ENCODE measurements at regions not wholly inside any gene's neighbourhood (a gene's known extent, or its start where the extent isn't known, plus 50 kb on each side); places are given as distances from the start of the nearest gene placed in this dataset.

DNA sequence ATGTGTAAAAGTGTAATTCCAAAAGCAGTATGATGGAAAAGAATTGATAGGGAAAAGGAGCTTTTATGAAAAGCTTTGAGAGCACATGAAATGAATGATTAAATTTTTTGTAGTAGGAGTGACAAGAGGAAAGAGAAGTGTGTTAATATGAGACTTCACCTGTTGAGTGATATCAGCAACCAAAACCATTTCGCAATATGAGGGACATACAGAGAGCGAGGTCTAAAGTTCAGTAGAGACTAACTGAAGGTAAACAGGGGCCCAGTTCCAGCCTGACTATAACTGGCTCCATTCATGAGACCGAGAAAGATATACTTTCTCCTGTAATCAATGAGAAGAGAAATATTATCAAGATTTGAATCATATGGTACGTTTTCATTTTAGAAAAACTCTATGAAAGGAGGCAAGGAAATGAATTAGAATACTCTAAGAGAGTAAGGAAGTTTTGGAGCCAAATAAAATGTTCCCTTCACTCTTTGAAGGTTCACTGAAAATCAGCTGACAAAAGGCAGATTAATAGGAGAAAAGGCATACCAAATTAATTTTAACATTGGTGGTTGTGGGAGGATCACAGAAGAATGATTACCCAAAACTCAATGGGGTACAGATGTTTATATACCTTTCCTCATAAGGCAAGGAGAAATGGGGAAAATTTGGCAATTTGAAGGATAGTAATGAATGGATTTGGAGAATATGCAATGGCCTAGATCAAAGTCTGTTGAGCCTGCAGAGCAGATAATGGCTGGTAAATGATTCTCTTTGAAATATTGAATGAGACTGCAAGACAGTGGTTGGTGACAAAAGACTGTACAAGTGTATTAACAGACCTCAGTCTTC, 932.2 kb downstream of the TDRD15 start (continued):
- peak; percentile 98 for TF ChIP-seq HNF4G (IDR thresholded peaks at IDR 0.05; ENCODE audit: borderline replicate concordance, low read depth, low read length)
- peak; percentile 91 for TF ChIP-seq HNF4G (CRISPR knock-in tag; IDR thresholded peaks at IDR 0.05; ENCODE audit: borderline replicate concordance, low read depth)
- TF ChIP-seq ZNF235 (CRISPR knock-in tag; IDR thresholded peaks at IDR 0.05; ENCODE audit: borderline replicate concordance) = no peak
- TF ChIP-seq, protein P1, sequence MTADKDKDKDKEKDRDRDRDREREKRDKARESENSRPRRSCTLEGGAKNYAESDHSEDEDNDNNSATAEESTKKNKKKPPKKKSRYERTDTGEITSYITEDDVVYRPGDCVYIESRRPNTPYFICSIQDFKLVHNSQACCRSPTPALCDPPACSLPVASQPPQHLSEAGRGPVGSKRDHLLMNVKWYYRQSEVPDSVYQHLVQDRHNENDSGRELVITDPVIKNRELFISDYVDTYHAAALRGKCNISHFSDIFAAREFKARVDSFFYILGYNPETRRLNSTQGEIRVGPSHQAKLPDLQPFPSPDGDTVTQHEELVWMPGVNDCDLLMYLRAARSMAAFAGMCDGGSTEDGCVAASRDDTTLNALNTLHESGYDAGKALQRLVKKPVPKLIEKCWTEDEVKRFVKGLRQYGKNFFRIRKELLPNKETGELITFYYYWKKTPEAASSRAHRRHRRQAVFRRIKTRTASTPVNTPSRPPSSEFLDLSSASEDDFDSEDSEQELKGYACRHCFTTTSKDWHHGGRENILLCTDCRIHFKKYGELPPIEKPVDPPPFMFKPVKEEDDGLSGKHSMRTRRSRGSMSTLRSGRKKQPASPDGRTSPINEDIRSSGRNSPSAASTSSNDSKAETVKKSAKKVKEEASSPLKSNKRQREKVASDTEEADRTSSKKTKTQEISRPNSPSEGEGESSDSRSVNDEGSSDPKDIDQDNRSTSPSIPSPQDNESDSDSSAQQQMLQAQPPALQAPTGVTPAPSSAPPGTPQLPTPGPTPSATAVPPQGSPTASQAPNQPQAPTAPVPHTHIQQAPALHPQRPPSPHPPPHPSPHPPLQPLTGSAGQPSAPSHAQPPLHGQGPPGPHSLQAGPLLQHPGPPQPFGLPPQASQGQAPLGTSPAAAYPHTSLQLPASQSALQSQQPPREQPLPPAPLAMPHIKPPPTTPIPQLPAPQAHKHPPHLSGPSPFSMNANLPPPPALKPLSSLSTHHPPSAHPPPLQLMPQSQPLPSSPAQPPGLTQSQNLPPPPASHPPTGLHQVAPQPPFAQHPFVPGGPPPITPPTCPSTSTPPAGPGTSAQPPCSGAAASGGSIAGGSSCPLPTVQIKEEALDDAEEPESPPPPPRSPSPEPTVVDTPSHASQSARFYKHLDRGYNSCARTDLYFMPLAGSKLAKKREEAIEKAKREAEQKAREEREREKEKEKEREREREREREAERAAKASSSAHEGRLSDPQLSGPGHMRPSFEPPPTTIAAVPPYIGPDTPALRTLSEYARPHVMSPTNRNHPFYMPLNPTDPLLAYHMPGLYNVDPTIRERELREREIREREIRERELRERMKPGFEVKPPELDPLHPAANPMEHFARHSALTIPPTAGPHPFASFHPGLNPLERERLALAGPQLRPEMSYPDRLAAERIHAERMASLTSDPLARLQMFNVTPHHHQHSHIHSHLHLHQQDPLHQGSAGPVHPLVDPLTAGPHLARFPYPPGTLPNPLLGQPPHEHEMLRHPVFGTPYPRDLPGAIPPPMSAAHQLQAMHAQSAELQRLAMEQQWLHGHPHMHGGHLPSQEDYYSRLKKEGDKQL (CRISPR knock-in tag; IDR thresholded peaks at IDR 0.05; ENCODE audit: low read depth) = no peak
- 0 out of 2 replicates have a peak, but pooled peaks have one; percentile 48 for TF ChIP-seq ADNP (CRISPR knock-in tag; IDR thresholded peaks at IDR 0.05)
- TF ChIP-seq ISL2 (CRISPR knock-in tag; IDR thresholded peaks at IDR 0.05) = peak; percentile 89
- no peak for TF ChIP-seq KDM5A (IDR thresholded peaks at IDR 0.05; ENCODE audit: borderline replicate concordance, low read length)
- peak; percentile 20; the same call in 1 of the 2 replicates for TF ChIP-seq FOSL1 (CRISPR knock-in tag; IDR thresholded peaks at IDR 0.05; ENCODE audit: borderline replicate concordance)
- TF ChIP-seq ZNF773 (CRISPR knock-in tag; IDR thresholded peaks at IDR 0.05; ENCODE audit: borderline replicate concordance) = no peak
- TF ChIP-seq, protein P2, sequence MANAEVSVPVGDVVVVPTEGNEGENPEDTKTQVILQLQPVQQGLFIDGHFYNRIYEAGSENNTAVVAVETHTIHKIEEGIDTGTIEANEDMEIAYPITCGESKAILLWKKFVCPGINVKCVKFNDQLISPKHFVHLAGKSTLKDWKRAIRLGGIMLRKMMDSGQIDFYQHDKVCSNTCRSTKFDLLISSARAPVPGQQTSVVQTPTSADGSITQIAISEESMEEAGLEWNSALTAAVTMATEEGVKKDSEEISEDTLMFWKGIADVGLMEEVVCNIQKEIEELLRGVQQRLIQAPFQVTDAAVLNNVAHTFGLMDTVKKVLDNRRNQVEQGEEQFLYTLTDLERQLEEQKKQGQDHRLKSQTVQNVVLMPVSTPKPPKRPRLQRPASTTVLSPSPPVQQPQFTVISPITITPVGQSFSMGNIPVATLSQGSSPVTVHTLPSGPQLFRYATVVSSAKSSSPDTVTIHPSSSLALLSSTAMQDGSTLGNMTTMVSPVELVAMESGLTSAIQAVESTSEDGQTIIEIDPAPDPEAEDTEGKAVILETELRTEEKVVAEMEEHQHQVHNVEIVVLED (CRISPR knock-in tag; IDR thresholded peaks at IDR 0.05; ENCODE audit: borderline replicate concordance) = no peak
- peak; percentile 80; the same call in 1 of the 2 replicates for TF ChIP-seq ZNF543 (CRISPR knock-in tag; IDR thresholded peaks at IDR 0.05)
- TF ChIP-seq, protein P3, sequence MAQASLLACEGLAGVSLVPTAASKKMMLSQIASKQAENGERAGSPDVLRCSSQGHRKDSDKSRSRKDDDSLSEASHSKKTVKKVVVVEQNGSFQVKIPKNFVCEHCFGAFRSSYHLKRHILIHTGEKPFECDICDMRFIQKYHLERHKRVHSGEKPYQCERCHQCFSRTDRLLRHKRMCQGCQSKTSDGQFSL (CRISPR knock-in tag; IDR thresholded peaks at IDR 0.05) = no peak
- peak; percentile 9; the same call in 1 of the 2 replicates for TF ChIP-seq ELF4 (CRISPR knock-in tag; IDR thresholded peaks at IDR 0.05; ENCODE audit: borderline replicate concordance)
- TF ChIP-seq GATA4 (IDR thresholded peaks at IDR 0.05; ENCODE audit: borderline replicate concordance, low read depth) = peak; percentile 78; the same call in 1 of the 2 replicates
- TF ChIP-seq MAFK (conservative IDR thresholded peaks at IDR 0.05 in 1 of 2, IDR thresholded peaks at IDR 0.05 in 1 of 2; ENCODE audit: low read length in 2 of 2) = 0 out of 4 replicates have a peak, but pooled peaks of 1 of the 2 experiments have one; percentile 14
- TF ChIP-seq ZNF780A (CRISPR knock-in tag; IDR thresholded peaks at IDR 0.05) = no peak
- TF ChIP-seq HMG20A (CRISPR knock-in tag; IDR thresholded peaks at IDR 0.05; ENCODE audit: borderline replicate concordance) = peak; percentile 98
- TF ChIP-seq, protein P4, sequence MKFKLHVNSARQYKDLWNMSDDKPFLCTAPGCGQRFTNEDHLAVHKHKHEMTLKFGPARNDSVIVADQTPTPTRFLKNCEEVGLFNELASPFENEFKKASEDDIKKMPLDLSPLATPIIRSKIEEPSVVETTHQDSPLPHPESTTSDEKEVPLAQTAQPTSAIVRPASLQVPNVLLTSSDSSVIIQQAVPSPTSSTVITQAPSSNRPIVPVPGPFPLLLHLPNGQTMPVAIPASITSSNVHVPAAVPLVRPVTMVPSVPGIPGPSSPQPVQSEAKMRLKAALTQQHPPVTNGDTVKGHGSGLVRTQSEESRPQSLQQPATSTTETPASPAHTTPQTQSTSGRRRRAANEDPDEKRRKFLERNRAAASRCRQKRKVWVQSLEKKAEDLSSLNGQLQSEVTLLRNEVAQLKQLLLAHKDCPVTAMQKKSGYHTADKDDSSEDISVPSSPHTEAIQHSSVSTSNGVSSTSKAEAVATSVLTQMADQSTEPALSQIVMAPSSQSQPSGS (CRISPR knock-in tag; IDR thresholded peaks at IDR 0.05) = peak; percentile 89; the same call in 1 of the 2 replicates
- peak; percentile 87; the same call in 1 of the 2 replicates for TF ChIP-seq SALL1 (CRISPR knock-in tag; IDR thresholded peaks at IDR 0.05)
- no peak for TF ChIP-seq ZNF83 (CRISPR knock-in tag; IDR thresholded peaks at IDR 0.05; ENCODE audit: borderline replicate concordance)

All from HepG2 (cell line).